LNCAP (cell line): ENCODE measurements at regions not wholly inside any gene's neighbourhood (a gene's known extent, or its start where the extent isn't known, plus 50 kb on each side); places are given as distances from the start of the nearest gene placed in this dataset.

ENCODE experiments used
- CTCF ChIP-seq: fragments of 450-650 bp; IDR thresholded peaks from 2 replicates; pipeline ENCODE4 v1.5.1; 2017; ENCODE audit warnings: mild to moderate bottlenecking

DNA sequence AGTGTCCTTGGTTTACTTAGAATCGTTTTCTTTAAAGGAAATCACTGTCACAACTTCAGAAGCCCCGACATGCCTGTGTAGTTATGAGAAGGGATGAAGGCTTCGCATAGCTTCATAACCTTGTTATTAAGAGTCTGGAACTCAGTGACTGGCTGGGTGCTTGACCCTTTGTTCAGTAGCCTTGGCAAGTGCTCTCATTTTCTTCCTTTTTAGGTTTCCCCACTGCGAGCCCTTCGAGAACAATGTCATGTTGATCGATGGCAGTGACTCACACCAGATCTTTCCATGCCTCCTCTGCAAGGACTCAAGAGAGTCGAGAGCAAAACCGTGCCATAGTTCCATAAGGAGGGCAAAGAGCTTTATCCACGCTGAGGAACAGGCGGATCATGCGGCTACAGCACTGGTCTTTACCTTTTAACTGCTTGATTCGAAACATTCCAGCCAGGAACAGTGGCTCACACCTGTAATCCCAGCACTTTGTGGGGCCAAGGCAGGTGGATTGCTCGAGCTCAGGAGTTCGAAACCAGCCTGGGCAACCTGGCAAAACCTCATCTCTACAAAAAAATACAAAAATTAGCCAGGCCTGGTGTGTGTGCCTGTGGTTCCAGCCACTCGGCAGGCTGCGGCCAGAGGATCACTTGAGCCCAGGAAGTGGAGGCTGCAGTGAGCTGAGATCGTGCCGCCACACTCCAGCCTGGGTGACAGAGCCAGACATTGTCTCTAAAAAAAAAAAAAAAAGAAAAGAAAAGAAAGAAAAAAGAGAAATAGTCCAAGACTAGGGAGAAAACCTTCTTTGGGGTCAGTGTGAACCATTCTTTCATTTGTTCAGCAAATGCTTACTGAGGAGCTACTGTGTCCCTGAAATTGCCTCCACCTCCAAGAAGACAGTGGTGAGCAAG, 95.4 kb upstream of the ERRFI1 start:
- TF ChIP-seq CTCF, result no peak

DNA sequence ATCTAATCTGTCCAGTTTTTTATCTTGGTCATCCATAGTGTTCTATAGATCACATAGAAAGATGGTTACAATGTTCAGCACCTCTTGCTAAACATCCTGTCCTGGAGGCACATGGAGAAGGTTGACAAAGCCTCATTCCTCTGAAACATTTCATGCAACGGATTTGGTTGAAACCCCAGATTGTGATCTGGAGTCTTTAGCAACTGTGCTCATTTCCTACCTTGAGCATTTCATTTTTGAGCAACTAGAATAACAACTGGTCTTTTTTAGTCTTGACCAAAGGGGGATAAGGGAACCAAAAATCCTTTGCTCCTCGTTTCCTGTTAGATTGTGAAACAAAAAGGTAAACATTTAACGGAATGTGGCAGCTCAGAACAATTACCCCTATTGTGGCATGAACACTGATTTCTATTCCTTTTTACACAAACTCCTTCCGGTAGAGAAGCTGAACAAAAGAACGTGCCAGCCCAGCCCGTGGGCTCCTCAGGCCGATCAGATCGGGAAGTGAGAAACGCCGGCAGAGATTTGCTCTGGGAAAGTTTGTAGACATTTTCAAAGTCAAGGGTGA, 94.7 kb upstream of the ERRFI1 start:
- TF ChIP-seq CTCF, result no peak

GRCh38 chr1:8118031-8118451, 91.9 kb upstream of the ERRFI1 start:
- TF ChIP-seq CTCF, result no peak

DNA sequence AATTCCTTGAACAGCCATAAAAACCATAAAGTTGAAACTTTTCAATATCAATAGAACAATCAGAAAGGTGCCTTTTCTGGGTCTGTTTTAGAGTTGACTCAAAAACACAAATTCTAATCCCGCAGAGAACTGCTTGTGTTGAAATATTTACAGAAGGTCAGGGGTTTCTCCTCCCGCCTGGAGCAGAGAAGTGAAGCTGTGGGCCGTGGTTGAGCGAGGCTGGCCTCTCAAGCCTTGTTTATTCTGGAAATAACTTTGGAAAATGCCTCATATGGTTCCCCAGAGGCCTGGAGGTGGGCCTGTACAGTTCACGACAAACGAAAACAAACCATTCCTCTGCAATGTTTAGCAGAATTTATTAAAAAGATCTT, 90.8 kb upstream of the ERRFI1 start:
- TF ChIP-seq CTCF, result no peak

DNA sequence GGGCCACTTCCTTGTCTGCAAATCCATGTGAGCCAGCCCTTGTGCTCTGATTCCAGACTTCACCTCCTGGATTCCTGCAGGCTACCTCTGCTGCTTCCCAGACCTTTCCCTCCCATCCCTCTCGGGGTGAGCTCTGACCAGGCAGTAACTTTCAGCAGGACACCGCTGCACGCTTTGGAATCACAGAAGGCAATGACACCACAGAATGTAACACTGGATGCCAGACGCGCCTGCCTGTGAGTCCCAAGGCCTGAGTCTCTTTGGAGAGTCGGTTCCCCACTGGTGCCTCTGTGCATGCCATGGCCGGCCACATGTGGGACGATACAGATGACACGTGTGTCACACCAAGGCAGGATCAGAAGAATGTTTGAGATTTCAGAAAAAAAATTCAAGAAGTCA, 89.7 kb upstream of the ERRFI1 start:
- no peak for TF ChIP-seq CTCF

- TF ChIP-seq CTCF, result no peak
These were observed 89.1 kb upstream of the ERRFI1 start for GRCh38 chr1:8115031-8115768.

DNA sequence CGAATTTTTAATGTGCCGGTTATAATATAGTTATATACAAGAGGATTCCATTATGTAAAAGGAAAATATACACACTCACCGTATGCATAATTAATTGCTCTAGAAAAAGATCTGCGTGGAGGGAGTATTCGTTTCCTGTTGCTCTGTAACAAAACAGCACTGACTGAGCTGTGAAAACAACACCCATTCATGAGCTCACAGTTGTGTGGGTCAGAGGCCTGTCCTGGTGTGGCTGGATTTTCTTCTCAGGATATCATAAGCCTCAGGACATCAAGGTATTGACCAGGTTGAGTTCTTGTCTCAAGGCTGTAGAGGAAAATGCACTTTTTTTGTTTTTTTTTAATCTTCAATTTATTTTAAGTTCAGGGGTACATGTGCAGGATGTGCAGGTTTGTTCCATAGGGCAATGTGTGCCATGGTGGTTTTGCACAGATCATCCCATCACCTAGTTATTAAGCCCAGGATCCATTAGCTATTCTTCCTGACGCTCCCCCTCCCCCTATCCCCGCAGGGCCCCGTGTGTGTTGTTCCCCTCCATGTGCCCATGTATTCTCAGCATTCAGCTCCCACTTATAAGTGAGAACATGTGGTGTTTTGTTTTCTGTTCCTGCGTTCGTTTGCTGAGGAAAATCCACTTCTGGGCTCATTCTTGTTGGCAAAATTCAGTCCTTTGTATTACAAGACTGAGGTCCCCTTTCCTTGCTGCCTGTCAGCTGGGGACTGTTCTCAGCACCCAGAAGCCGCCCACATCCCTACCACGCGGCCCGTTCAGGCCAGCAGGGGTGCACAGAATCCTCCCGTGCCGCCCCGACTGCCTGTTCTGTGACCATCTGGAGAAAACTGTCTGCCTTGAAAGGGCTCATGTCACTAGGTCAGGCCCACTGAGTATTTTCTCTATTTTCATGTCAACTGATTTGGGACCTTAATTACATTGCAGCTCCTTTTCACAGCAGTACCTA, 87.4 kb upstream of the ERRFI1 start:
- no peak for TF ChIP-seq CTCF
